ENCODE measurements at regions not wholly inside any gene's neighbourhood (a gene's known extent, or its start where the extent isn't known, plus 50 kb on each side); places are given as distances from the start of the nearest gene placed in this dataset.

DNA sequence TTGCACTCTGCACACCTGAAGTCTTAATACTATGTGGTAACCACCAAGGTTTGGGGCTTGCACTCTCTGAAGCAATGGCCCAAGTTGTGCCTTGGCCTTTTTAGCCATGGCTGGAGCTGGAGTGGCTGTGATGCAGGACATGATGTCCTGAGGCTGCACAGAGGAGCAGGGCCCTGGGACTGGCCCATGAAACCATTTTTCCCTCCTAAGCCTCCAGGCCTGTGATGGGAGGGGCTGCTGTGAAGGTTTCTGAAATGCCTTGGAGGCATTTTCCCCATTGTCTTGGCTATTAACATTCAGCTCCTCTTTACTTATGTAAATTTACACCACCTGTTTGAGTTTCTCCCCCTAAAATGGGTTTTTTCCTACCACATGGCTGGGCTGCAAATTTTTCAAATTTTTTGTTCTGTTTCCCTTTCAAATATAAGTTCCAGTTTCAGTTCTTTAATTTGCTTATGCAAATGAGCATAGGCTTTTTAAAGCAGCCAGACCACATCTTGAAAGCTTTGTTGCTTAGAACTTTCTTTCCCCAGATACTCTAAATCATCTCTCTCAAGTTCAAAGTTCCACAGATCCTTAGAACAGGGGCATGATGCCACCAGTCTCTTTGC, 237.4 kb upstream of the DMAC1 start:
- no peaks in the 10 kb centered on the region for H3K36me3 ChIP-seq
- no peaks in the 10 kb centered on the region for H3K27me3 ChIP-seq
- no peaks in the 10 kb centered on the region for H3K4me1 ChIP-seq
- TF ChIP-seq, protein P1, sequence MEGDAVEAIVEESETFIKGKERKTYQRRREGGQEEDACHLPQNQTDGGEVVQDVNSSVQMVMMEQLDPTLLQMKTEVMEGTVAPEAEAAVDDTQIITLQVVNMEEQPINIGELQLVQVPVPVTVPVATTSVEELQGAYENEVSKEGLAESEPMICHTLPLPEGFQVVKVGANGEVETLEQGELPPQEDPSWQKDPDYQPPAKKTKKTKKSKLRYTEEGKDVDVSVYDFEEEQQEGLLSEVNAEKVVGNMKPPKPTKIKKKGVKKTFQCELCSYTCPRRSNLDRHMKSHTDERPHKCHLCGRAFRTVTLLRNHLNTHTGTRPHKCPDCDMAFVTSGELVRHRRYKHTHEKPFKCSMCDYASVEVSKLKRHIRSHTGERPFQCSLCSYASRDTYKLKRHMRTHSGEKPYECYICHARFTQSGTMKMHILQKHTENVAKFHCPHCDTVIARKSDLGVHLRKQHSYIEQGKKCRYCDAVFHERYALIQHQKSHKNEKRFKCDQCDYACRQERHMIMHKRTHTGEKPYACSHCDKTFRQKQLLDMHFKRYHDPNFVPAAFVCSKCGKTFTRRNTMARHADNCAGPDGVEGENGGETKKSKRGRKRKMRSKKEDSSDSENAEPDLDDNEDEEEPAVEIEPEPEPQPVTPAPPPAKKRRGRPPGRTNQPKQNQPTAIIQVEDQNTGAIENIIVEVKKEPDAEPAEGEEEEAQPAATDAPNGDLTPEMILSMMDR (IDR thresholded peaks at IDR 0.05): no peak
- H3K9me3 ChIP-seq: peaks cover 0 to 37% (median 7%) of the 10 kb centered on the region in 11 donors
- no peak for ATAC-seq
- no peak overlapping the region for H3K4me3 ChIP-seq
- intact Hi-C loops (cut with DNase I): no loop called here
- no peak overlapping the region for H3K27ac ChIP-seq
- no peak for DNase-seq

GRCh38 chr9:8033794-8034193, 234.2 kb upstream of the DMAC1 start:
- no peak for ATAC-seq
- Histone ChIP-seq H3K36me3 (no peaks in the 10 kb centered on the region), H3K4me3 (no peak overlapping the region), H3K9me3 (peaks cover 0 to 15% (median 0%) of the 10 kb centered on the region in 11 donors), H3K27ac (no peak overlapping the region), H3K27me3 (no peaks in the 10 kb centered on the region), H3K4me1 (no peaks in the 10 kb centered on the region)
- intact Hi-C loops (cut with DNase I): no loop called here
- TF ChIP-seq, protein P1 (IDR thresholded peaks at IDR 0.05): no peak
- WGBS, 2 donors: 92 to 94% methylated on average over 2 of the region's 2 CpGs
- no peak for DNase-seq

- 52 to 62% methylated on average over 4 of the region's 4 CpGs for WGBS, 2 donors
- ATAC-seq: peak in 1 of 8 donors; percentile 79
- TF ChIP-seq, protein P1 (IDR thresholded peaks at IDR 0.05): no peak
- Histone ChIP-seq H3K4me3 (no peak overlapping the region), H3K4me1 (no peaks in the 10 kb centered on the region), H3K27ac (no peak overlapping the region), H3K9me3 (no peaks in the 10 kb centered on the region), H3K27me3 (no peaks in the 10 kb centered on the region), H3K36me3 (no peaks in the 10 kb centered on the region)
- intact Hi-C loops (cut with DNase I): no loop called here
- DNase-seq: no peak
Observed at GRCh38 chr9:8030095-8030494, 230.5 kb upstream of the DMAC1 start.

- TF ChIP-seq, protein P1 (IDR thresholded peaks at IDR 0.05): no peak
- H3K9me3 ChIP-seq: peaks cover 0 to 14% (median 0%) of the 10 kb centered on the region in 11 donors
- H3K36me3 ChIP-seq: no peaks in the 10 kb centered on the region
- no peaks in the 10 kb centered on the region for H3K27me3 ChIP-seq
- DNase-seq (no peak), ATAC-seq (no peak)
- intact Hi-C loops (cut with DNase I): no loop called here
- H3K4me3 ChIP-seq: no peak overlapping the region
- H3K27ac ChIP-seq: no peak overlapping the region
- WGBS, 2 donors: 72 to 77% methylated on average over 4 of the region's 4 CpGs
- H3K4me1 ChIP-seq: no peaks in the 10 kb centered on the region
Observed at GRCh38 chr9:8027351-8027750, 227.8 kb upstream of the DMAC1 start.
